ENCODE measurements at regions not wholly inside any gene's neighbourhood (a gene's known extent, or its start where the extent isn't known, plus 50 kb on each side); places are given as distances from the start of the nearest gene placed in this dataset.
"Not testable (repeated sequence)": the region's sequence is repeated elsewhere in the genome, so short reads cannot be mapped to it uniquely, and the experiment has no call there.

- TF ChIP-seq, protein P1, sequence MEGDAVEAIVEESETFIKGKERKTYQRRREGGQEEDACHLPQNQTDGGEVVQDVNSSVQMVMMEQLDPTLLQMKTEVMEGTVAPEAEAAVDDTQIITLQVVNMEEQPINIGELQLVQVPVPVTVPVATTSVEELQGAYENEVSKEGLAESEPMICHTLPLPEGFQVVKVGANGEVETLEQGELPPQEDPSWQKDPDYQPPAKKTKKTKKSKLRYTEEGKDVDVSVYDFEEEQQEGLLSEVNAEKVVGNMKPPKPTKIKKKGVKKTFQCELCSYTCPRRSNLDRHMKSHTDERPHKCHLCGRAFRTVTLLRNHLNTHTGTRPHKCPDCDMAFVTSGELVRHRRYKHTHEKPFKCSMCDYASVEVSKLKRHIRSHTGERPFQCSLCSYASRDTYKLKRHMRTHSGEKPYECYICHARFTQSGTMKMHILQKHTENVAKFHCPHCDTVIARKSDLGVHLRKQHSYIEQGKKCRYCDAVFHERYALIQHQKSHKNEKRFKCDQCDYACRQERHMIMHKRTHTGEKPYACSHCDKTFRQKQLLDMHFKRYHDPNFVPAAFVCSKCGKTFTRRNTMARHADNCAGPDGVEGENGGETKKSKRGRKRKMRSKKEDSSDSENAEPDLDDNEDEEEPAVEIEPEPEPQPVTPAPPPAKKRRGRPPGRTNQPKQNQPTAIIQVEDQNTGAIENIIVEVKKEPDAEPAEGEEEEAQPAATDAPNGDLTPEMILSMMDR (IDR thresholded peaks at IDR 0.05): no peak
- H3K9me3 Mint-ChIP-seq: peaks cover 50% of the 10 kb centered on the region
- no peak for DNase-seq
- H3K36me3 Mint-ChIP-seq (ENCODE audit: low read depth): no peaks in the 10 kb centered on the region
- H3K4me3 Mint-ChIP-seq: no peak overlapping the region
- H3K27ac Mint-ChIP-seq: peak overlapping the region; percentile 2
- H3K27me3 Mint-ChIP-seq (ENCODE audit: low read depth, poor library complexity): no peaks in the 10 kb centered on the region
- H3K4me1 Mint-ChIP-seq: peaks cover 5% of the 10 kb centered on the region
Measured at GRCh38 chr15:91368611-91369010, 268.6 kb downstream of the SV2B start.

GRCh38 chr15:91369823-91370222 is 269.8 kb downstream of the SV2B start:
- Mint-ChIP-seq H3K27me3 (ENCODE audit: low read depth, poor library complexity) (no peaks in the 10 kb centered on the region), H3K27ac (no peak overlapping the region), H3K4me3 (no peak overlapping the region), H3K4me1 (peaks cover 5% of the 10 kb centered on the region), H3K36me3 (ENCODE audit: low read depth) (no peaks in the 10 kb centered on the region), H3K9me3 (peaks cover 51% of the 10 kb centered on the region)
- TF ChIP-seq, protein P1 (IDR thresholded peaks at IDR 0.05): no peak
- no peak for DNase-seq

DNA sequence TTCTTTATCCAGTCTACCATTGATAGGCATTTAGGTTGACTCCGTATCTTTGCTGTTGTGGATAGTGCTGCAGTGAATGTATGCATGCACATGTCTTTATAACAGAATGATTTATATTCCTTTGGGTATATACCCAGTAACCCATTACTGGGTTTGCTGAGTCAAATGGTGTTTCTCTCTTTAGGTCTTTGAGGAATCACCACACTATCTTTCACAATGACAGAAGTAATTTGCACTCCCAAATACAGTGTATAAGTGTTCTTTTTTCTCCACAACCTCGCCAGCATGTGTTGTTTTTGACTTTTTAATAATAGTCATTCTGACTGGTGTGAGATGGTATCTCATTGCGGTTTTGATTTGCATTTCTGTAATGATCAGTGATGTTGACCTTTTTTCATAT is 271.3 kb downstream of the SV2B start:
- not testable (repeated sequence) for H3K4me1 Mint-ChIP-seq; H3K27me3 Mint-ChIP-seq (ENCODE audit: low read depth, poor library complexity); H3K27ac Mint-ChIP-seq; H3K36me3 Mint-ChIP-seq (ENCODE audit: low read depth); H3K4me3 Mint-ChIP-seq; DNase-seq
- peaks cover 37% of the 10 kb centered on the region for H3K9me3 Mint-ChIP-seq

DNA sequence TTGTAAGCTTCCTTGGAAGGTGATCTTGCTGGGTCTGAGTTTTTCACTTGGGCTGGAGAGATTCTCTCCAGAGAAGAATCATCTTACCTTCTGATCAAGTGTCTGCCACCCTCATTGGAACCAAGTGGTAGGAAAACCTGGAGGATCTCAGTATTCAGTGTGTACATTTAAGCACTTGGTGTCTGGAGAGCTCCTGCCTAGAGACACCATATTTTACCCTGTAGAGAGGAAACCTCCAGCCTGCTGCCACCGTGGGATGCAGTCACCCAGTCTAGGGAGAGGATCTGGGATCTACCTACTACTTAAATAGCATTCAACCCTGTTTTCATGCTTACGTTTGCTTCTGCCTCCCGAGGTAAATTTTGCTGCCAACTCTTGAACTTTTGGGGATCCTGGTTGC is 274.3 kb downstream of the SV2B start:
- H3K27me3 Mint-ChIP-seq (ENCODE audit: low read depth, poor library complexity): peaks cover 4% of the 10 kb centered on the region
- TF ChIP-seq, protein P1 (IDR thresholded peaks at IDR 0.05): no peak

GRCh38 chr15:91376038-91376437 is 276.0 kb downstream of the SV2B start:
- Mint-ChIP-seq H3K27ac (no peak overlapping the region), H3K9me3 (peaks cover 38% of the 10 kb centered on the region), H3K4me1 (no peaks in the 10 kb centered on the region), H3K27me3 (ENCODE audit: low read depth, poor library complexity) (peaks cover 4% of the 10 kb centered on the region), H3K4me3 (no peak overlapping the region), H3K36me3 (ENCODE audit: low read depth) (no peaks in the 10 kb centered on the region)
- no peak for DNase-seq
- TF ChIP-seq, protein P1 (IDR thresholded peaks at IDR 0.05): no peak

More for the DNA sequence above, 274.3 kb downstream of the SV2B start:
- H3K4me1 Mint-ChIP-seq: no peaks in the 10 kb centered on the region
- no peak for DNase-seq
- peaks cover 34% of the 10 kb centered on the region for H3K9me3 Mint-ChIP-seq
- no peak overlapping the region for H3K4me3 Mint-ChIP-seq
- H3K27ac Mint-ChIP-seq: no peak overlapping the region
- H3K36me3 Mint-ChIP-seq (ENCODE audit: low read depth): no peaks in the 10 kb centered on the region

GRCh38 chr15:91380114-91380513 is 280.1 kb downstream of the SV2B start:
- TF ChIP-seq, protein P1 (IDR thresholded peaks at IDR 0.05): no peak
- Mint-ChIP-seq H3K27ac (no peak overlapping the region), H3K27me3 (ENCODE audit: low read depth, poor library complexity) (peaks cover 6% of the 10 kb centered on the region), H3K4me1 (no peaks in the 10 kb centered on the region), H3K9me3 (peaks cover 6% of the 10 kb centered on the region), H3K36me3 (ENCODE audit: low read depth) (no peaks in the 10 kb centered on the region), H3K4me3 (no peak overlapping the region)
- DNase-seq: no peak
